Left ventricle myocardium inferior (tissue), 1 donor: ENCODE measurements at regions not wholly inside any gene's neighbourhood (a gene's known extent, or its start where the extent isn't known, plus 50 kb on each side); places are given as distances from the start of the nearest gene placed in this dataset.

Experiments used
- DNase-seq: peaks from one replicate; pipeline ENCODE4 v3.0.0-alpha.2; 2020
- H3K27ac ChIP-seq: fragments of 200-600 bp; replicated peaks from 2 replicates; pipeline ENCODE4 v1.8.0; 2021
- H3K27me3 ChIP-seq: fragments of 200-600 bp; 2 replicates; pipeline ENCODE4 v1.8.0; 2021; ENCODE audit warnings: low read depth
- H3K36me3 ChIP-seq: fragments of 200-600 bp; 2 replicates; pipeline ENCODE4 v1.8.0; 2021
- H3K4me1 ChIP-seq: fragments of 200-600 bp; 2 replicates; pipeline ENCODE4 v1.8.0; 2021
- H3K4me3 ChIP-seq: fragments of 200-600 bp; 2 replicates; pipeline ENCODE4 v1.8.0; 2021; ENCODE audit warnings: mild to moderate bottlenecking, moderate library complexity
- H3K9me3 ChIP-seq: fragments of 200-600 bp; replicated peaks from 2 replicates; pipeline ENCODE4 v1.8.0; 2021
- intact Hi-C: fragments of 100-400 bp; cut with micrococcal nuclease; formaldehyde crosslinking; loops from one replicate; pipeline ENCODE4 v1.11.0; 2022
- TF ChIP-seq, protein P1 (sequence below): fragments of 200-600 bp; IDR thresholded peaks from 2 replicates; pipeline ENCODE4 v1.8.0; 2021; ENCODE audit warnings: antibody characterized with exemption, mild to moderate bottlenecking, borderline replicate concordance
- donor health status: DM: no; HTN: yes; CAD: no; lungs with severe emphysema.

GRCh38 chr3:30227571-30228301 lies 378.7 kb upstream of the TGFBR2 start:
- TF ChIP-seq, protein P1, sequence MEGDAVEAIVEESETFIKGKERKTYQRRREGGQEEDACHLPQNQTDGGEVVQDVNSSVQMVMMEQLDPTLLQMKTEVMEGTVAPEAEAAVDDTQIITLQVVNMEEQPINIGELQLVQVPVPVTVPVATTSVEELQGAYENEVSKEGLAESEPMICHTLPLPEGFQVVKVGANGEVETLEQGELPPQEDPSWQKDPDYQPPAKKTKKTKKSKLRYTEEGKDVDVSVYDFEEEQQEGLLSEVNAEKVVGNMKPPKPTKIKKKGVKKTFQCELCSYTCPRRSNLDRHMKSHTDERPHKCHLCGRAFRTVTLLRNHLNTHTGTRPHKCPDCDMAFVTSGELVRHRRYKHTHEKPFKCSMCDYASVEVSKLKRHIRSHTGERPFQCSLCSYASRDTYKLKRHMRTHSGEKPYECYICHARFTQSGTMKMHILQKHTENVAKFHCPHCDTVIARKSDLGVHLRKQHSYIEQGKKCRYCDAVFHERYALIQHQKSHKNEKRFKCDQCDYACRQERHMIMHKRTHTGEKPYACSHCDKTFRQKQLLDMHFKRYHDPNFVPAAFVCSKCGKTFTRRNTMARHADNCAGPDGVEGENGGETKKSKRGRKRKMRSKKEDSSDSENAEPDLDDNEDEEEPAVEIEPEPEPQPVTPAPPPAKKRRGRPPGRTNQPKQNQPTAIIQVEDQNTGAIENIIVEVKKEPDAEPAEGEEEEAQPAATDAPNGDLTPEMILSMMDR = no peak
- H3K4me3 ChIP-seq = no peak overlapping the region
- peak overlapping the region; percentile 78 for H3K27ac ChIP-seq
- peaks cover 70% of the 10 kb centered on the region for H3K4me1 ChIP-seq
- intact Hi-C loops = no loop called here
- DNase-seq = no peak
- no peaks in the 10 kb centered on the region for H3K27me3 ChIP-seq
- no peaks in the 10 kb centered on the region for H3K36me3 ChIP-seq
- H3K9me3 ChIP-seq = peaks cover 5% of the 10 kb centered on the region

GRCh38 chr3:30228302-30228631 lies 378.1 kb upstream of the TGFBR2 start:
- peaks cover 4% of the 10 kb centered on the region for H3K9me3 ChIP-seq
- intact Hi-C loops = no loop called here
- H3K27ac ChIP-seq = peak overlapping the region; percentile 78
- no peaks in the 10 kb centered on the region for H3K36me3 ChIP-seq
- H3K4me1 ChIP-seq = peaks cover 72% of the 10 kb centered on the region
- TF ChIP-seq, protein P1 = no peak
- H3K4me3 ChIP-seq = no peak overlapping the region
- no peaks in the 10 kb centered on the region for H3K27me3 ChIP-seq
- DNase-seq = no peak

- peaks cover 74% of the 10 kb centered on the region for H3K4me1 ChIP-seq
- no peak for DNase-seq
- H3K27ac ChIP-seq = peak overlapping the region; percentile 77
- intact Hi-C loops = no loop called here
- TF ChIP-seq, protein P1 = no peak
- H3K27me3 ChIP-seq = no peaks in the 10 kb centered on the region
- no peaks in the 10 kb centered on the region for H3K36me3 ChIP-seq
- no peaks in the 10 kb centered on the region for H3K9me3 ChIP-seq
- H3K4me3 ChIP-seq = no peak overlapping the region
These were observed 374.9 kb upstream of the TGFBR2 start for GRCh38 chr3:30231277-30232141.

GRCh38 chr3:30232142-30232541 lies 374.3 kb upstream of the TGFBR2 start:
- Histone ChIP-seq H3K4me3 (no peak overlapping the region), H3K36me3 (no peaks in the 10 kb centered on the region), H3K27me3 (no peaks in the 10 kb centered on the region), H3K9me3 (no peaks in the 10 kb centered on the region), H3K4me1 (peaks cover 68% of the 10 kb centered on the region), H3K27ac (peak overlapping the region; percentile 77)
- no peak for DNase-seq
- intact Hi-C loops = no loop called here
- TF ChIP-seq, protein P1 = no peak

- H3K36me3 ChIP-seq = no peaks in the 10 kb centered on the region
- H3K27ac ChIP-seq = peak overlapping the region; percentile 38
These were observed 372.3 kb upstream of the TGFBR2 start for GRCh38 chr3:30233913-30234646.

More at GRCh38 chr3:30233913-30234646, 372.3 kb upstream of the TGFBR2 start:
- Histone ChIP-seq H3K4me1 (peaks cover 48% of the 10 kb centered on the region), H3K27me3 (no peaks in the 10 kb centered on the region), H3K9me3 (peaks cover 7% of the 10 kb centered on the region), H3K4me3 (no peak overlapping the region)
- TF ChIP-seq, protein P1 = no peak
- intact Hi-C loops = no loop called here
- no peak for DNase-seq
